Kidney (tissue), 13 donors: ENCODE measurements at regions not wholly inside any gene's neighbourhood (a gene's known extent, or its start where the extent isn't known, plus 50 kb on each side); places are given as distances from the start of the nearest gene placed in this dataset.
"Not testable (repeated sequence)": the region's sequence is repeated elsewhere in the genome, so short reads cannot be mapped to it uniquely, and the experiment has no call there.

Experiments used
- DNase-seq, 5 donors: peaks; one replicate each; pipeline ENCODE4 v3.0.0-alpha.2; 2013 to 2020
- FAIRE-seq: peaks from 2 replicates; lab custom pipeline; 2012; peaks lifted over from hg19 to GRCh38; lab: Jason Lieb, UNC
- H3K27ac ChIP-seq, 2 donors: one replicate each; pipeline ENCODE4 v1.7.0; 2013; ENCODE audit warnings: low read depth in 2 of 2, low read length in 2 of 2, inconsistent platforms in 1 of 2
- H3K27me3 ChIP-seq: one replicate; pipeline ENCODE4 v1.7.1; 2013; ENCODE audit warnings: low read length, inconsistent platforms; ENCODE audit not compliant: control insufficient read depth, insufficient read depth
- H3K36me3 ChIP-seq, 3 donors: one replicate each; pipeline versions ENCODE4 v1.7.0 to v1.7.1; 2013; ENCODE audit warnings: low read length in 3 of 3, control low read depth in 1 of 3, inconsistent platforms in 1 of 3; ENCODE audit not compliant: insufficient read depth in 3 of 3, control insufficient read depth in 2 of 3
- H3K4me1 ChIP-seq, 3 donors: one replicate each; pipeline versions ENCODE4 v1.7.0 to v1.7.1; 2013; ENCODE audit warnings: low read length in 3 of 3, inconsistent platforms in 1 of 3, low read depth in 1 of 3; ENCODE audit not compliant: control insufficient read depth in 2 of 3, insufficient read depth in 2 of 3
- H3K4me3 ChIP-seq, 3 donors: one replicate each; pipeline versions ENCODE4 v1.7.0 to v1.8.1; 2013; ENCODE audit warnings: low read length in 3 of 3, control low read depth in 1 of 3, inconsistent platforms in 1 of 3
- H3K9ac ChIP-seq, 3 donors: one replicate each; pipeline versions ENCODE4 v1.7.0 to v1.7.1; 2013; ENCODE audit warnings: low read length in 3 of 3, control low read depth in 1 of 3, inconsistent platforms in 1 of 3
- H3K9me3 ChIP-seq, 3 donors: one replicate each; pipeline versions ENCODE4 v1.7.0 to v1.7.1; 2013; ENCODE audit warnings: low read length in 3 of 3, control low read depth in 1 of 3, inconsistent platforms in 1 of 3; ENCODE audit not compliant: control insufficient read depth in 2 of 3, insufficient read depth in 1 of 3
- CTCF ChIP-seq: IDR thresholded peaks from 3 replicates; pipeline ENCODE4 v1.5.1; 2012; ENCODE audit warnings: mild to moderate bottlenecking, moderate library complexity, borderline replicate concordance; ENCODE audit not compliant: insufficient read depth; ENCODE audit errors: extremely low read depth
- intact Hi-C: fragments of 100-400 bp; cut with DNase I; formaldehyde crosslinking; loops from one replicate; pipeline ENCODE4 v1.11.1; 2022
- donor health status: control.
- donor health status: control.
- donor health status: control.
- donor health status: control.
- donor health status: control.
- donor health status: DM: yes; HTN: yes; CAD: no.
- donor health status: Normal renal cell carcinoma (clear cell type).

GRCh38 chr1:184832517-184832916 lies 77.9 kb upstream of the EDEM3 start:
- TF ChIP-seq CTCF = no peak
- no peak overlapping the region for H3K4me3 ChIP-seq
- FAIRE-seq (no peak), DNase-seq (no peak)
- no peak overlapping the region for H3K9ac ChIP-seq
- no peak overlapping the region for H3K27ac ChIP-seq
- H3K4me1 ChIP-seq = no peaks in the 10 kb centered on the region
- H3K27me3 ChIP-seq = no peaks in the 10 kb centered on the region
- no peaks in the 10 kb centered on the region for H3K36me3 ChIP-seq
- H3K9me3 ChIP-seq = no peaks in the 10 kb centered on the region
- intact Hi-C loops = no loop called here

GRCh38 chr1:184829496-184829895 lies 74.8 kb upstream of the EDEM3 start:
- H3K4me3 ChIP-seq, intact Hi-C loops, FAIRE-seq, DNase-seq, H3K9me3 ChIP-seq, H3K36me3 ChIP-seq, H3K27me3 ChIP-seq, H3K27ac ChIP-seq, H3K4me1 ChIP-seq, H3K9ac ChIP-seq: not testable (repeated sequence)

DNA sequence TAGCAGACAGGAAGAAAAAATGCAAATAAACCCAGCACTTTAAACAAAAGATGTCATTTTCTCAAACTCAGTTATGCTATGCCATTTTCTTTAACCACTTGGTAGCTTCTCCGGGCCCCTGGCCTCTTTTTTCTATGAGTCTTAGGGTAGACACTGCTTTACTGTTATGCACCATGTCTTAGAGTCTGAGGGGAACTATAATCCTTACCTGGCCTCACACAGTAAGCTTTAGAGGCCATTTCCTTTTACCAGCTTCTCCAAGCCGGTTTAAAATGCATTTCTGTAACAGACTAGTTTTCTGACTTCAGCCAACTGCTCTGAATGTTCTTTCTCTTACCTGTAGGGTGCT lies 73.7 kb upstream of the EDEM3 start:
- Histone ChIP-seq H3K27me3 (no peaks in the 10 kb centered on the region), H3K9ac (no peak overlapping the region), H3K27ac (no peak overlapping the region), H3K9me3 (no peaks in the 10 kb centered on the region), H3K4me1 (no peaks in the 10 kb centered on the region), H3K4me3 (no peak overlapping the region), H3K36me3 (no peaks in the 10 kb centered on the region)
- no peak for DNase-seq
- no peak for TF ChIP-seq CTCF
- intact Hi-C loops = no loop called here
- FAIRE-seq = no peak

DNA sequence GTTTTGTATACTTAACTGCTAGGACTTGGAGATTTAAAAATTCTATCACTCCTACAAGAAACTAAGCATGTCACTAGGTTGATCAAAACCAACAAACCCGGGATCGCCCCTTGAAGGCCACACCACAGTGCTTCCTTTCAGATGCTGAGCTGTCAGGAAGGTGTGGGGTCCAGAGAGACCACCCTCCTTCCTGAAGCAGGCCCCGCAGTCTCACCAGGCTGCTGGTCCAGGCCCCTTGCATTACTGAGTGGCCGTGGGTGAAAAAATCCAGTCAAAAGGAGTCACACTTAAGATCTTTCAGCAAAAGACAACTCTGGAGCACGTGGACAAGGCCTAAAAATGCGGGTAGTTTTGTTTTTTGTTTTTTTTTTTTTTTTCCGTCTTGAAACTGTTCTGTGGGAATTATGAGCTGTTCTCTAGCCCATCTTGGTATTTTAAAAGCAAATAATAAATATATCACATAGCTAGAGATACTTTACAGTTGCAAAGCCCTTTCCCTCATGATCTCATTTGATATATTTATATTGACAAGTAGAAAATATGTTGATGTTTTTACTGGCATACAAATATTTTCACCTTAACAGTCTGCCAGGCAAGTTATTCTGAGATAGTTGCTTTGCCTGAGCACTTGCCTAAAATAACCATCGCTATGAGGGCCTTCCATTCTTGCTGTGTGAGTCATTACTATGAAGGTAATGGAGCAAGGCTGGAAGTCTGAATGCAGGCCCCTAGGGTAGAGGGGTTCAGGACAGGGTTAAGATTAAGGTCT lies 73.1 kb upstream of the EDEM3 start:
- intact Hi-C loops = no loop called here
- Histone ChIP-seq H3K9me3 (no peaks in the 10 kb centered on the region), H3K9ac (no peak overlapping the region), H3K27me3 (no peaks in the 10 kb centered on the region), H3K4me1 (no peaks in the 10 kb centered on the region), H3K36me3 (no peaks in the 10 kb centered on the region), H3K27ac (peak overlapping the region in 1 of 2 donors; percentile 41), H3K4me3 (no peak overlapping the region)
- FAIRE-seq (no peak), DNase-seq (peak in 2 of 5 donors; percentile 28 to 47)
- TF ChIP-seq CTCF = no peak
